GM12878 (cell line): ENCODE measurements at regions not wholly inside any gene's neighbourhood (a gene's known extent, or its start where the extent isn't known, plus 50 kb on each side); places are given as distances from the start of the nearest gene placed in this dataset.

ENCODE experiments used
- ATAC-seq: fragments of 200-7000 bp; cut with Tn5 transposase; 3 replicates; pipeline ENCODE4 v1.9.1; 2020; ENCODE audit warnings: mild to moderate bottlenecking, moderate library complexity
- BruUV-seq: library from RNA; stranded (reverse); fragments of 400-500 nt; replicated peaks from 2 replicates; lab custom pipeline; 2021; lab: Mats Ljungman, UMichigan
- CTCF ChIA-PET: fragments of 300-600 bp; sonication (Branson Sonifier 250); formaldehyde crosslinking; extraction: SDS; loops from one replicate; lab custom pipeline; 2021; ENCODE audit warnings: inconsistent platforms; lab: Yijun Ruan, JAX
- POLR2A ChIA-PET: fragments of 350-600 bp; formaldehyde crosslinking; extraction: SDS; loops from one replicate; lab custom pipeline; 2021; ENCODE audit warnings: inconsistent platforms; lab: Charles Lee
- RAD21 ChIA-PET: fragments of 300-600 bp; sonication (Branson Sonifier 250); formaldehyde crosslinking; loops from one replicate; lab custom pipeline; 2023; ENCODE audit warnings: antibody characterized with exemption; ENCODE audit not compliant: unreplicated experiment; lab: Charles Lee
- SMC1A ChIA-PET: fragments of 300-600 bp; sonication (Branson Sonifier 250); formaldehyde crosslinking; loops from one replicate; lab custom pipeline; 2023; ENCODE audit not compliant: unreplicated experiment, uncharacterized antibody; lab: Charles Lee
- DNase-seq: peaks from one replicate; pipeline ENCODE4 v3.0.0-alpha.2; 2011; ENCODE audit warnings: low read depth, low spot score
- FAIRE-seq: peaks from 3 replicates; lab custom pipeline; 2011; peaks lifted over from hg19 to GRCh38; lab: Jason Lieb, UNC
- H2AFZ ChIP-seq: 2 replicates; pipeline ENCODE4 v1.6.0; 2011; ENCODE audit warnings: low read depth, low read length, control low read depth; ENCODE audit not compliant: control insufficient read depth
- H3K27ac ChIP-seq: 2 replicates; pipeline ENCODE4 v1.5.1; 2011; ENCODE audit warnings: control low read depth; ENCODE audit not compliant: control insufficient read depth, insufficient read depth
- H3K27me3 ChIP-seq, 2 experiments: replicated peaks in 1 of 2; 2 replicates each; pipeline versions ENCODE4 v1.6.0 to v1.6.1; 2011; ENCODE audit warnings: low read length in 1 of 2; ENCODE audit not compliant: control insufficient read depth in 2 of 2, insufficient read depth in 2 of 2
- H3K36me3 ChIP-seq, 2 experiments: 2 replicates each; pipeline ENCODE4 v1.5.1; 2011; ENCODE audit warnings: low read length in 1 of 2; ENCODE audit not compliant: control insufficient read depth in 2 of 2, insufficient read depth in 2 of 2
- H3K4me1 ChIP-seq: 2 replicates; pipeline ENCODE4 v1.6.1; 2011; ENCODE audit warnings: mild to moderate bottlenecking, low read length, moderate library complexity, mixed read lengths; ENCODE audit not compliant: control insufficient read depth, insufficient read depth
- H3K4me2 ChIP-seq: 2 replicates; pipeline ENCODE4 v1.6.0; 2011; ENCODE audit warnings: control low read depth; ENCODE audit not compliant: control insufficient read depth, insufficient read depth
- H3K4me3 ChIP-seq: fragments of 200-600 bp; sonication (generic); 2 replicates; pipeline ENCODE4 v1.5.1; 2016
- H3K79me2 ChIP-seq: 2 replicates; pipeline ENCODE4 v1.6.0; 2011; ENCODE audit warnings: low read length; ENCODE audit not compliant: control insufficient read depth, insufficient read depth
- H3K9ac ChIP-seq: 2 replicates; pipeline ENCODE4 v1.8.0; 2011; ENCODE audit warnings: low read length, control low read depth, mixed read lengths; ENCODE audit not compliant: control insufficient read depth, insufficient read depth
- H3K9me3 ChIP-seq: replicated peaks from 3 replicates; pipeline ENCODE4 v1.5.1; 2011; ENCODE audit warnings: mild to moderate bottlenecking, low read length; ENCODE audit not compliant: control insufficient read depth, insufficient read depth
- H4K20me1 ChIP-seq: 2 replicates; pipeline ENCODE4 v1.6.0; 2011; ENCODE audit not compliant: control insufficient read depth, insufficient read depth
- BHLHE40 ChIP-seq, 2 experiments: fragments of 450-650 bp in 1 of 2; IDR thresholded peaks; 2 replicates each; pipeline ENCODE4 v1.6.1; 2011 to 2017; ENCODE audit warnings: low read depth in 2 of 2, borderline replicate concordance in 1 of 2, improper control_type of control experiment in 1 of 2, low read length in 1 of 2, mild to moderate bottlenecking in 1 of 2
- FOS ChIP-seq: IDR thresholded peaks from 3 replicates; pipeline ENCODE4 v1.6.1; 2011; ENCODE audit warnings: borderline replicate concordance; ENCODE audit not compliant: insufficient read length; ENCODE audit errors: extremely low read depth
- FOXK2 ChIP-seq: fragments of 450-650 bp; IDR thresholded peaks from 2 replicates; pipeline ENCODE4 v1.6.1; 2017; ENCODE audit warnings: mild to moderate bottlenecking, moderate library complexity
- JUND ChIP-seq: IDR thresholded peaks from 2 replicates; pipeline ENCODE4 v1.6.1; 2012; ENCODE audit warnings: low read depth, mild to moderate bottlenecking, low read length, improper control_type of control experiment, moderate library complexity
- MYC ChIP-seq: IDR thresholded peaks from 2 replicates; pipeline ENCODE4 v1.6.1; 2011; ENCODE audit warnings: mild to moderate bottlenecking, low read length, moderate library complexity, inconsistent platforms; ENCODE audit not compliant: insufficient read depth, insufficient replicate concordance, insufficient read length, severe bottlenecking
- POLR2AphosphoS2 ChIP-seq: IDR thresholded peaks from 2 replicates; pipeline ENCODE4 v1.6.1; 2011; ENCODE audit warnings: low read depth, mild to moderate bottlenecking, low read length, improper control_type of control experiment, moderate library complexity
- RBBP5 ChIP-seq: fragments of 200-600 bp; sonication (generic); conservative IDR thresholded peaks from 2 replicates; pipeline ENCODE4 v1.6.1; 2016
- SMARCA5 ChIP-seq: fragments of 450-650 bp; IDR thresholded peaks from 2 replicates; pipeline ENCODE4 v1.6.1; 2017; ENCODE audit warnings: mild to moderate bottlenecking
- SP1 ChIP-seq: IDR thresholded peaks from one replicate; pipeline ENCODE4 v1.6.1; 2011; ENCODE audit warnings: low read depth, low read length
- SUPT20H ChIP-seq: IDR thresholded peaks from 2 replicates; pipeline ENCODE4 v1.6.1; 2011; ENCODE audit warnings: low read depth, mild to moderate bottlenecking, low read length, moderate library complexity, borderline replicate concordance; ENCODE audit not compliant: control insufficient read depth
- SUZ12 ChIP-seq: fragments of 200-600 bp; sonication (generic); IDR thresholded peaks from one replicate; pipeline ENCODE4 v1.6.1; 2018; ENCODE audit warnings: antibody characterized with exemption, mild to moderate bottlenecking; ENCODE audit not compliant: unreplicated experiment
- ZNF384 ChIP-seq: IDR thresholded peaks from 2 replicates; pipeline ENCODE4 v1.6.1; 2012; ENCODE audit warnings: low read depth, mild to moderate bottlenecking, low read length, improper control_type of control experiment, borderline replicate concordance
- ZZZ3 ChIP-seq: IDR thresholded peaks from 2 replicates; pipeline ENCODE4 v1.6.1; 2011; ENCODE audit warnings: low read depth; ENCODE audit not compliant: control insufficient read depth, insufficient read length
- WGBS: methylation state at CpG from one replicate; pipeline ENCODE4 v1.1.6; 2016; ENCODE audit warnings: low lambda C conversion rate; ENCODE audit not compliant: insufficient replicate concordance, insufficient coverage; ENCODE audit errors: missing lambda C conversion rate; 5-methylcytosine and 5-hydroxymethylcytosine counted together
- in situ Hi-C: fragments of 300-500 bp; cut with MboI; formaldehyde crosslinking; loops from 9 replicates; pipeline ENCODE4 v1.14.3; 2018; ENCODE audit warnings: mixed read lengths
- intact Hi-C: fragments of 100-400 bp; cut with micrococcal nuclease; formaldehyde crosslinking; loops from one replicate; pipeline ENCODE4 v1.14.2; 2022; ENCODE audit not compliant: unreplicated experiment
- TF ChIP-seq, protein P1 (sequence below): IDR thresholded peaks from 2 replicates; pipeline ENCODE4 v1.6.1; 2012; ENCODE audit warnings: low read depth, low read length, improper control_type of control experiment
- TF ChIP-seq, protein P2 (sequence below): fragments of 150-350 bp; IDR thresholded peaks from 2 replicates; pipeline ENCODE4 v1.6.1; 2016; ENCODE audit warnings: low read depth, low read length
- TF ChIP-seq, protein P3 (sequence below): fragments of 450-650 bp; IDR thresholded peaks from 2 replicates; pipeline ENCODE4 v1.6.1; 2017; ENCODE audit warnings: mild to moderate bottlenecking, low read depth, inconsistent platforms; ENCODE audit not compliant: poor library complexity, severe bottlenecking

DNA sequence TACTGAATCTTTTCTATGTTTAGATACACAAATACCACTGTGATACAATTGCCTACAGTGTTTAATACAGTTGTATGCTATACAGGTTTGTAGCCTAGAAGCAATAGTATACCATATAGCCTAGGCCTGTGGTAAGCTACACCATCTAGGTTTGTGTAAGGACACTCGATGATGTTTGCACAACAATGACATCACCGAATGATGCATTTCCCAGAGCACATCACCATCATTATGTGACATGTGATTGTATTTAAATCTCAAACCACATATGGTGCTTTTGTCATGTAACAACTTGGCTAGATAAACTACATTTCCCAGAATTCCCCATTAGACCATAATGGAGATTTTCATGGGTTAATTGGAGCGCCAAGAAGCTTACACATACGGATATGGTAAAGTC is 128.4 kb upstream of the CPNE8 start:
- no peak for ATAC-seq
- WGBS: 20% methylated on average over 4 of the region's 4 CpGs

More for the DNA sequence above, 128.4 kb upstream of the CPNE8 start:
- Histone ChIP-seq H3K27me3 (no peaks in the 10 kb centered on the region), H3K4me3 (no peak overlapping the region), H3K4me2 (no peak overlapping the region), H3K79me2 (no peaks in the 10 kb centered on the region), H2AFZ (no peak overlapping the region), H3K9me3 (no peaks in the 10 kb centered on the region), H3K4me1 (no peaks in the 10 kb centered on the region), H3K27ac (no peak overlapping the region), H3K36me3 (no peaks in the 10 kb centered on the region), H3K9ac (no peak overlapping the region), H4K20me1 (no peaks in the 10 kb centered on the region)
- intact Hi-C loops: no loop called here
- in situ Hi-C loops: no loop called here
- no TSS peak for BruUV-seq
- ChIA-PET CTCF (no interaction called here), SMC1A (no interaction called here), POLR2A (no interaction called here), RAD21 (no interaction called here)
- TF ChIP-seq SUPT20H: no peak
- TF ChIP-seq POLR2AphosphoS2: no peak
- TF ChIP-seq, protein P1, sequence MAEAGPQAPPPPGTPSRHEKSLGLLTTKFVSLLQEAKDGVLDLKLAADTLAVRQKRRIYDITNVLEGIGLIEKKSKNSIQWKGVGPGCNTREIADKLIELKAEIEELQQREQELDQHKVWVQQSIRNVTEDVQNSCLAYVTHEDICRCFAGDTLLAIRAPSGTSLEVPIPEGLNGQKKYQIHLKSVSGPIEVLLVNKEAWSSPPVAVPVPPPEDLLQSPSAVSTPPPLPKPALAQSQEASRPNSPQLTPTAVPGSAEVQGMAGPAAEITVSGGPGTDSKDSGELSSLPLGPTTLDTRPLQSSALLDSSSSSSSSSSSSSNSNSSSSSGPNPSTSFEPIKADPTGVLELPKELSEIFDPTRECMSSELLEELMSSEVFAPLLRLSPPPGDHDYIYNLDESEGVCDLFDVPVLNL: no peak
- TF ChIP-seq SP1: no peak
- no peak for TF ChIP-seq RBBP5
- TF ChIP-seq, protein P2, sequence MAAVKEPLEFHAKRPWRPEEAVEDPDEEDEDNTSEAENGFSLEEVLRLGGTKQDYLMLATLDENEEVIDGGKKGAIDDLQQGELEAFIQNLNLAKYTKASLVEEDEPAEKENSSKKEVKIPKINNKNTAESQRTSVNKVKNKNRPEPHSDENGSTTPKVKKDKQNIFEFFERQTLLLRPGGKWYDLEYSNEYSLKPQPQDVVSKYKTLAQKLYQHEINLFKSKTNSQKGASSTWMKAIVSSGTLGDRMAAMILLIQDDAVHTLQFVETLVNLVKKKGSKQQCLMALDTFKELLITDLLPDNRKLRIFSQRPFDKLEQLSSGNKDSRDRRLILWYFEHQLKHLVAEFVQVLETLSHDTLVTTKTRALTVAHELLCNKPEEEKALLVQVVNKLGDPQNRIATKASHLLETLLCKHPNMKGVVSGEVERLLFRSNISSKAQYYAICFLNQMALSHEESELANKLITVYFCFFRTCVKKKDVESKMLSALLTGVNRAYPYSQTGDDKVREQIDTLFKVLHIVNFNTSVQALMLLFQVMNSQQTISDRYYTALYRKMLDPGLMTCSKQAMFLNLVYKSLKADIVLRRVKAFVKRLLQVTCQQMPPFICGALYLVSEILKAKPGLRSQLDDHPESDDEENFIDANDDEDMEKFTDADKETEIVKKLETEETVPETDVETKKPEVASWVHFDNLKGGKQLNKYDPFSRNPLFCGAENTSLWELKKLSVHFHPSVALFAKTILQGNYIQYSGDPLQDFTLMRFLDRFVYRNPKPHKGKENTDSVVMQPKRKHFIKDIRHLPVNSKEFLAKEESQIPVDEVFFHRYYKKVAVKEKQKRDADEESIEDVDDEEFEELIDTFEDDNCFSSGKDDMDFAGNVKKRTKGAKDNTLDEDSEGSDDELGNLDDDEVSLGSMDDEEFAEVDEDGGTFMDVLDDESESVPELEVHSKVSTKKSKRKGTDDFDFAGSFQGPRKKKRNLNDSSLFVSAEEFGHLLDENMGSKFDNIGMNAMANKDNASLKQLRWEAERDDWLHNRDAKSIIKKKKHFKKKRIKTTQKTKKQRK: no peak
- TF ChIP-seq ZNF384: no peak
- TF ChIP-seq ZZZ3: no peak
- TF ChIP-seq SMARCA5: no peak
- no peak for TF ChIP-seq JUND
- no peak for TF ChIP-seq MYC
- TF ChIP-seq SUZ12: no peak
- TF ChIP-seq, protein P3, sequence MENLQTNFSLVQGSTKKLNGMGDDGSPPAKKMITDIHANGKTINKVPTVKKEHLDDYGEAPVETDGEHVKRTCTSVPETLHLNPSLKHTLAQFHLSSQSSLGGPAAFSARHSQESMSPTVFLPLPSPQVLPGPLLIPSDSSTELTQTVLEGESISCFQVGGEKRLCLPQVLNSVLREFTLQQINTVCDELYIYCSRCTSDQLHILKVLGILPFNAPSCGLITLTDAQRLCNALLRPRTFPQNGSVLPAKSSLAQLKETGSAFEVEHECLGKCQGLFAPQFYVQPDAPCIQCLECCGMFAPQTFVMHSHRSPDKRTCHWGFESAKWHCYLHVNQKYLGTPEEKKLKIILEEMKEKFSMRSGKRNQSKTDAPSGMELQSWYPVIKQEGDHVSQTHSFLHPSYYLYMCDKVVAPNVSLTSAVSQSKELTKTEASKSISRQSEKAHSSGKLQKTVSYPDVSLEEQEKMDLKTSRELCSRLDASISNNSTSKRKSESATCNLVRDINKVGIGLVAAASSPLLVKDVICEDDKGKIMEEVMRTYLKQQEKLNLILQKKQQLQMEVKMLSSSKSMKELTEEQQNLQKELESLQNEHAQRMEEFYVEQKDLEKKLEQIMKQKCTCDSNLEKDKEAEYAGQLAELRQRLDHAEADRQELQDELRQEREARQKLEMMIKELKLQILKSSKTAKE: no peak
- no peak for TF ChIP-seq BHLHE40 (IDR thresholded peaks at IDR 0.05; ENCODE audit: borderline replicate concordance in 1 of 2, low read depth in 2 of 2, low read length in 1 of 2)
- no peak for TF ChIP-seq FOS
- TF ChIP-seq FOXK2: no peak
- FAIRE-seq: no peak
- no peak for DNase-seq
